GM19351 (cell line): ENCODE measurements at regions not wholly inside any gene's neighbourhood (a gene's known extent, or its start where the extent isn't known, plus 50 kb on each side); places are given as distances from the start of the nearest gene placed in this dataset.
"Not testable (repeated sequence)": the region's sequence is repeated elsewhere in the genome, so short reads cannot be mapped to it uniquely, and the experiment has no call there.

Source experiments
- ATAC-seq: cut with Tn5 transposase; IDR thresholded peaks from one replicate; pipeline ENCODE4 v1.9.1; 2021; ENCODE audit warnings: mild to moderate bottlenecking, moderate library complexity; ENCODE audit not compliant: unreplicated experiment

DNA sequence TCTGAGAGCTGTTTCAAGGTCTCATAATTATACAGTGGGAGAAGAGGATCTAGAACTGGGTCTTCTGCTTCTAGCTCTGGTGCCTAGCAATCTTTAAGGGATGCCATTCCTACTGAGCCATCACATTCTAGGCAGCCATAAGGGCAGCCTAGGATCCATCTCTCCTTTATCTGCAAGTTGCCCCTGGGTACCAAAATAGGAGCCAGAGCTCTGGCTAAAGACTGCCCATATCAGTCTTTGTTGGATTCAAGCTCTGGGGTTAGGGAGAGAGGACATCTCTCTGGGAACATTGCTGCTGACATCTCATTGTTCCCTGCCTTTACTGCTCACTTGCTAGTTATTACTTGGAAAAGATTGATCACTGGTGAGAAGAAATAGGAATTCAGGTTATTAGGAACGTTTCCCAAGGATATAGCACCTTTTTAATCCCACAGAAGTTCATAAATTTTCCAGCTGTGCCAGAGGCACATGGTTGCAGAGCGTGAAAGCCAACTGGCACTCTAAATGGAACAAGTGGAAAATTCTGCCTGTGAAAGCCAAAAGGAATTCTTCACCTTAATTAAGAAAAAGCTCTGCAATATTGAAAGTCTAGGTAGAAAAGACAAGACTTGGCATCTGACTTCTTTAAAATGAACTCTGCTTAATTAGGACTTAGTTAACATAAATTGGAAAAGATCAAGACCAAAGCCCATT is 102.2 kb downstream of the CDC42EP3 start:
- no peak for ATAC-seq

DNA sequence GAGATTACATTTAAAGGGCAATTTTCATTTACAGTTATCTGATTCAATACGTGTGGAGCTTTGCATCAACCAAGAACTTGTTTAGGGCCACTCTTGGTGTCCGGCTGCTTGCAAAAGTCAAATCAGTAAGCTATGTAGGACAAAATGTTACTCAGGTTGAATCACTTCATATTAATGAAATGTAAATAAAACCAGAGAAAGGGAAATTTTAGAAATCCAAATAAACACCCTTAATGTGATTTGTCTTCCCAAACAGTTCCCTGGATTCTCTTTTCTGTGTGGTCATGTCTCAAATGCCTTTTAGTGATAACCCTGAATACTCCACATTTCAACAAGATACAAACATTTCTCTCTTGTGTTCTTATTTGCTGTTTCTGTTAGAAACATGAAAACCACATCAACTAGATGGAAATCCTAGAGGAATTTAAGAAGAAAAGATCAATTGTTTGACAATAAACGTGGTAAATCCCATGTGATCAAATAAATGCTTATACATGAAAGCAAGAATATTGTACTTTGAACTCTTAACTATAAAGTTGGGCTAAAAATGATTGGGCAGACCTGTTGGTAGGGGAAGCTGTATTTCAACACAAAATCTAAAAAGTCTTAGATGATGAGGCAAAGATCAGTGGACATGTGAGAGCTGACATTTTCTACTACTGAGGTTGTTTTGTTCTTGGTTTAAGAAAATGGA is 101.3 kb downstream of the CDC42EP3 start:
- ATAC-seq, result no peak

DNA sequence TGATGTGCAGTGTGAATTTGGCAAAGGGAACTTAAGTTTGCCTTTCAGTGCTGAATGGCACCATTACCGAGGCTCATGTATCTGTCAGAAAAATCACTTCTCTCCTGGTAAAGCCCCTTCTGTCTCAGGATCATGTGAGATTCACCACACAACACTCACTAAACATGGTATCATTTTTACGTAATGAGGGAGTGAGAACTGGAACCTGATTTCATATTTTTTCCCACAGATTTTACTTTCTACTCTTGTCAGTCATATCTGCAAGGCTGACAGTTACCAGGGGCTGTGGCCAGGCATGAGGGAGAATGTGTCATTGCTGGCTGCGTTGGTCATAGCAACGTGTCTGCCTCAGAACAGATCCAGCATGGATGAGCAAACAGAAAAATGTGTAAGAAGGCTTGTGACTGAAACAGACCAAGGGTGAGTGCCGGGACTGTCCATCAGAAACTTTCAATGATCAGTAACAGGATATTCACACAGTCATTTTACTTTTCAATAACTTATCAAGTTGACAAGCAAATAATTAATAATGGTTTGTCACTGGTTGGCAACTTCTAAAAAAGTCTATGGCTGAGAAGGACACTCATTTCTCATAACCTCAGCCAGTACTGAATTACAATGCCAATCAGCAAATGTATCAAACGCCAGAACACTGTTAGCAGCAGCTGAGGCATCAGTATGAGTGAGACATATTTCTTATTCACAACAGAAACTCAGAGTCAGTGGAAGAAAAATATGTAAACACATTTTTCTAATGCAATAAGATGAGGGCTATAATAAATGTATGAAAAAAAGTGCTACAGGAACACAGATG is 100.5 kb downstream of the CDC42EP3 start:
- peak; percentile 86 for ATAC-seq

DNA sequence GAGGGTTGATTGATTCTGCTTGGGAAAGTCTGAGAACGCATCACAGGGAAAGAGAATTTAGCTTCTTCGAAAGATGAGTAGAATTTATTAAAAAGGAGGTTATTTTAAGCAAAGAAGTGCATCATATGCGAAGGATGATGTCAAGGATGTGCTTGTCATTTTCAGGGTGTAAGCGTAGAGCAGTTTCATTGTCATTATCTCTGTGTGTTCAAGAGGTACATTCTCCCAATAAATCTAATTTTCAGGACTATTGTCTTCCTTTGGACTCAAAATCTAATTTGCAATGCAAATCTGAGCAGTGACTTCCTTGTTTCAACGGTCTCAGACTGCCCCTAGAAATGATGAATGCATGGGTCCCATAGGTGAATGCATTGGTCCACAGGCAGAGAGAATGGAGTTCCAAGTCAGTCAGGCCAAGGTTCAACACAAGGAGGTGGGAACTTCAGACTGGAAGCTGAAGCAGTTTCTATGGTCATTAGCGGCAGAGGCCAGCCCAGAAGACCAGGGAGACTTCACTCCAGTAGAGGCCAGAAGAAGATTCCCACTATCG is 99.8 kb downstream of the CDC42EP3 start:
- no peak for ATAC-seq

DNA sequence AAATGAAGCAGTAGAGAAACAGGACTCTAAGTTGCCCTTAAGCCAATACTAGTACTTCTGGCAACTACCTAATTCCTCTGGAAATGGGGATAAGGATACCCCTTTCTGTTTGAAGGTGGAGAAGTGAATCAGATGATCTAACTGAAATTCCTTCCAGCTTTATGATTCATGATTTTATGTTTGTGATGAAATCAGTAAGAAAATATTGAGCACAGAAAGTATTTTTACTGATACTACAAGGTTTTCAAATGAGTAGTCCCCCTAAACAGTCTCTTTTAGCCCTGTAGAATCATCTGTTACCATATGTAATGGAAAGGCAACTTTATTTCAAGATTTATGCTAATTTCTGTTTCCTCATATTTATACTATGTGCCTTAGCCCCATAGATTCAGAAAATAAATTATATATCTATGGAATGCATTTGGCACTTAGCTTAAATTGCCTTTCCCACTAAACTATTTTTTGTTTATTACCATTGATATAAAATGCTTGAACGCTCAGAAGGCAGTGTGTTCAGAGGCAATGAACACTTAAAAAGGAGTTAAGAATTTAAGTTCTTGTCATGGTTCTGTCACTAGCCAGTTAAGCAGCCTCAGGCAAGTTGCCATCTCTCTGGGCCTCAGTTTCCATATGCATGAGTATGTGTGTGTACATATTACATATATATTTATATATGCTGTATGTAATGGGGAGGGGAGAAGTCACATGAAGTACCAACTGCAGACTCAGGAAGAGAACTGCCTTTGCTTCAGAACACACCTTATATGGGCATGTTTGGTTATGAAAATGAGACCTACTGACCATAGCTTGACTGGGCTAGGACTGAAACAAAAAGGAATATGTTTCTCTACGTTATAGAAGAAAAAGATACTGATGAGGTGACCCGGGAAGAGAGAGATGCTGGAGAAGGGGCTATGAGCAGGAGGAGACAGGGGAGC is 97.7 kb downstream of the CDC42EP3 start:
- ATAC-seq, result peak; percentile 71

DNA sequence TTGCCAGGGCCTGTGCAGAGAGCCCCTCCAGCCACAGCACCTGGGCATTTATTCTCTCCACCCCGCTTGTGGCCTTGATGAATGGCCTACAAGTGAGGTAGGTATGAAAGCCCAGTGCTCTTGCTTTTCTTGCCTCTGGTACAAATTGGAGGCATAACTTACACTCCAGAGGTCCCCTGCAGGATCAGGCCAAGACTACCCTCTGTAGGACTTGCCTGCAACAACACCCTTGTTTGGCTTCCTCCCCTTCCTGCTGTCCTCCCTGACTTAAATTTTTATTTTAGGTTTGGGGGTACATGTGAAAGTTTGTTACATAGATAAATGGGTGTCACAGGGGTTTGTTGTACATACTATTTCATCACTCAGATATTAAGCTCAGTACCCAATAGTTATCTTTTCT is 95.7 kb downstream of the CDC42EP3 start:
- no peak for ATAC-seq

DNA sequence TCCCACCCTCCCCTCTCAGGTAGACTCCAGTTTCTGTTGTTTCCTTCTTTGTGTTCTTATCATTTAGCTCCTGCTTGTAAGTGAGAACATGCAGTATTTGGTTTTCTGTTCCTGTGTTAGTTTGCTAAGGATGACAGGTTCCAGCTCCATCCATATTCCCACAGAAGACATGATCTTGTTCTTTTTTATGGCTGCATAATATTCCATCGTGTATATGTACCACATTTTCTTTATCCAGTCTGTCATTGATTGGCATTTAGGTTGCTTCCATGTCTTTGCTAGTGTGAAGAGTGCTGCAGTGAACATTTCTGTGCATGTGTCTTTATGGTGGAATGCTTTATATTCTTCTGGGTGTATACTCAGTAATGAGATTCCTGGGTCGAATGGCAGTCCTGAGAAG is 95.2 kb downstream of the CDC42EP3 start:
- not testable (repeated sequence) for ATAC-seq

DNA sequence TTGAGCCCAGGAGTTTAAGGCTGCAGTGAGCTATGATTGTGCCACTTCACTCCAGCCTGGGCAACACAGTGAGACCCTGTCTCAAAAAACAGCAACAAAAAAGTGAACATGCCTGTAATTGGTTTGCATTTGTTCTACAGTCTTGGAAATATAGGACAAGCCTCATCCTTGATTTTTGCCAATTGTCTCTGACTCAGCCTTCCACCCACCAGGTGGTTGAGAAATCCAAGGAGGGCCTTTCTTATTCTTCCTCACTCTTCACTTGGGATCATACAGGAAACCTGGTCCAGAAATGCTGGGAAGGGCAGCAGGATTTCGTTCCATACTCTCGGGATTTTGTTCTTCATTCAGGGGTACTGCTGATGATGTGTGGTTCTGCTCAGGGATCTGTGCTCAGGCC is 94.6 kb downstream of the CDC42EP3 start:
- no peak for ATAC-seq

DNA sequence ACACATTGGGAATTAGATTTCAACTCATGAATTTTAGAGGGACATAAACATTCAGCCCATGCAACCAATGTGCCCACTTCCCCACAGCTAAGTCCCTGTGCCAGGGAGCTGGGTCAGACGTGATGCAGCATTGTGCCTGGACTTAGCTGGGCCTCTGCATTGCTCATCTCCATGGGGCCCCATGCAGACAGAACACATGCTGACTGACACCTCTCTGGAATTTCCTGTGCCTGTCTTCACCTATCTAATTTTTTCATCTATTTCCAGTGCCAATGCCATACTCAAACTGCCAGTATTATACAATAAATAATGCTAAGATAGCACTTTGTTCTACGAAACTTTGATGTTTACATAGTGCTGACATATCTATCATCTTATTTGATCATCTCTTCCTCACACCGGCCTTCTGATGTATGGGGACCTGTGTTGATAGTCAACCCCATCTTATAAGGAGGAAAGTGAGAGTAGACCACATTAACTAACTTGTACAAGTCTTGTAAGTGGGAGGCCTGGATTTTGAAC is 92.2 kb downstream of the CDC42EP3 start:
- no peak for ATAC-seq

DNA sequence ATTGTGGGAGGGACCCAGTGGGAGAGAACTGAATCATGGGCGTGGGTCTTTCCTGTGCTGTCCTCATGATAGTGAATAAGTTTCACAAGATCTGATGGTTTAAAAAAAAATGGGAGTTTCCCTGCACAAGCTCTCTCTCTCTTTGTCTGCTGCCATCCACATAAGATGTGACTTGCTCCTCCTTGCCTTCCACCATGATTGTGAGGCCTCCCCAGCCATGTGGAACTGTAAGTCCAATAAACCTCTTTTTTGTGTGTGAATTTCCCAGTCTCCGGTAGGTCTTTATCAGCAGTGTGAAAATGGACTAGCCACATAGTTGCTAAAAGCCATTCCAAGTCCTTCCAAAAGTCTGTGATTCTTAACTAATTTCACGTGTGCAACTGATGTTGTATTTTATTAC is 91.5 kb downstream of the CDC42EP3 start:
- ATAC-seq, result not testable (repeated sequence)

DNA sequence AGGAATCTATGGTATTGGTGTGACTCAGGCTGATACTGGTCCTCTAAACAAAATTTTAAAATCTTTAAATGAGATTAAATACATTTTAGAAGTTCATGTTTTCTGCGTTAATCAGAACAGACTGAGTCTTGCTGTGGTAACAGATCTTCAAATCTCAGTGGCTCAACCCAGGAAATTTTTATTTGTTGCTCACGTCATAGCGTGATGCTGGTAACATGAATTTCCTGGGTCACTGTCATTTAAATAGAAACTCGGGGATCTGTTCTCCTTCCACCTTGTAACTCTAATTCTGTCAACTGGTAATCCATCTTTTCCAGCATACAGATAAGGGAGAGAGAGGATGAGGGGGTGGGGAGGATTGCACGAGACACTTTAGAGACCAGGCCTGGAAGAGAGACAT is 90.0 kb downstream of the CDC42EP3 start:
- no peak for ATAC-seq

DNA sequence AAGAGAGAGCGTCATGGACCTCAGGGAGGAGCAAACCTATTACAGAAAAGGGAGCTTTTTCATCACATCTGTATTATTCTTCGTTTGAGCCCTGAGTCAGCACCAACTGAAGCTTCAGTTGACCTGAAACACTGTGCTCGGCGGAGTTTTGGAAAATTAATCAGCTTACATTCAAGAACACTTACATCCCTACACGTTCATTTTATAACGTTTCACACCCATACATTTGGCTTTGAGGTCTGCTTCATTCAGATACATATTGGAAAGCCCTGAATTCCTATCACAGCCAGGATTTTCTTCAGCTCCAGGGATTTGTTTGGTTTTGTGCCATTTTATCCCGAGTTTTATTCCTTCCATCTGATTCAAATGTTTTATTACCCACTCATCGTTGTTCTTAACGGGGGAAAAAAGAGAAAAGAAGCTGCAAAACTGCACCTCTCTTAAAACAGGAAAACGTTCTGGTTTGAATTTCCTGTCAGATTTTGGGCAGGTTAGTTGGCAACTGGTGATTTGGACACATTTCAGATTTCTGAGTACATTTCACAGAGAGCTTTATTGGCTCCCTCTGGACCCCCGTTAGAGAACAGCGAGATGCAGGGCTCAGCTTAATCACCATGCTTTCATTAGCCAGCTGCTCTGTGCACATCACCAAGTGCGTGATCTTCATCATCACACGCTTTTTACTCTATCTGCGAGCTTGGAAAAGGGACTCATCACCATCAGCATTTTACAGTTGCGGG is 88.8 kb downstream of the CDC42EP3 start:
- no peak for ATAC-seq

DNA sequence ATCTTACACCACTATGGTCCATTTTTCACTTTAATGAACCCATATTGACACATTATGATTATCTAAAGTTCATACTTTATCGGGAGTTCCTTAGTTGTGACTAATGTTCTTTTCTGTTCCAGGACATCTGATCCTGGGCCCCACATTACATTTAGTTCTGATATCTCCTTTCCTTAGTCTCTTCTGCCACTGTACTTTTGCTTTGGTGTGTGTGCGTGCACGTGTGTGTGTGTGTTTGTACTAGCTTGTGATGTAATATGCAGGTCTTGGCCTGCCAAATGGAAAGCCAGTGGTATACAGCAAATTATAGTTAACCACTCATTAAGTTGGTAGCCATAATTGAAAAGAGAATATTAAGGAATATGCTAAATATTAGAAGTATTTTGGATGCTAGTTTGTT is 88.0 kb downstream of the CDC42EP3 start:
- no peak for ATAC-seq

DNA sequence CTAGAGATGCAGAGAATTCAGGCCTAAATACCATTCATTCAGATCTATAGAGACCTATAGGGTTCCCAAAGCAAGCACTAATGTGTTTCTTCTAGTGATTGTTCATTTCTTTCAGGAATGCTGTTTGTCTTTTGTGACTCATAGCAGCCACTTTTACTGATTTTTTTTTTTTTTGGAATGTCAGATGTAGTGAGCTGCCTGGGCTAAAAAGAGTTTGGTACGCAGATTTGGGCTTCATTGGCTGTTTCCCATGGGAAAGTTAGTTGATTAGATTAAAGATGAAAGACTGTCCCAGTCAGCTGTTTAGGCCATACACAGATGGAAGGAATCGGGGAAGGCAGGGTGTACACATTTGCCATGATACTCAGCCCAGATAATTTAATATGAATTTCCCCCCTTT is 87.6 kb downstream of the CDC42EP3 start:
- no peak for ATAC-seq

DNA sequence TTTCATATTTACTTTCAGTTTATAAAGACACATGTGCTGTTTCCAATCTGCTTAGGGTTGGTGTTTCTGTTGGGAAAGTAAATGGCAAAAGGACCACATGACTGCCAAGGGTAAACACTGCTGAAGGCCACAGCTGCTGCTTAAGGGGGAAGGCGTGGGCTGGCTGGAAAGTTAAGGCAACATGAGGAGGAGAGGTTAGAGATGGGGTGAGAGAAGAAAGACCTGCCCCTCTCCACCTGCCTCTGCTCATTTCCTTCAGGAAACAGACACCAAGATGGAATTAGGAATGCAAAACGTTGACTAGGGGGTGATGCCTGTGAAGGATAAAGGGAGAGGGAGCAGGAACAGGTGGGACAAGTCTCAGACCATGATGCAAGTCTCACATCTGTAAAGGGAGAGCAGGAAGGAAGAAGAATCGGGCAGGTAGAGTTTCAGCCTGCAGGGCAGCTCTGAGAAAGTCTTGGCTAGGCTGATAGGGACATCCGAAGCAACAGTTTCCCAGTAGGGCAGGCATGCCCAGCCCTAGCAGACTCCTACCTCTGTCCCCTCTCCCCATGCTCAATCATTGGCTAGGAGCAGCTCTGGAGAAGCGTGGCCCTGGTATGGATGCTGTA is 86.0 kb downstream of the CDC42EP3 start:
- peak; percentile 50 for ATAC-seq

DNA sequence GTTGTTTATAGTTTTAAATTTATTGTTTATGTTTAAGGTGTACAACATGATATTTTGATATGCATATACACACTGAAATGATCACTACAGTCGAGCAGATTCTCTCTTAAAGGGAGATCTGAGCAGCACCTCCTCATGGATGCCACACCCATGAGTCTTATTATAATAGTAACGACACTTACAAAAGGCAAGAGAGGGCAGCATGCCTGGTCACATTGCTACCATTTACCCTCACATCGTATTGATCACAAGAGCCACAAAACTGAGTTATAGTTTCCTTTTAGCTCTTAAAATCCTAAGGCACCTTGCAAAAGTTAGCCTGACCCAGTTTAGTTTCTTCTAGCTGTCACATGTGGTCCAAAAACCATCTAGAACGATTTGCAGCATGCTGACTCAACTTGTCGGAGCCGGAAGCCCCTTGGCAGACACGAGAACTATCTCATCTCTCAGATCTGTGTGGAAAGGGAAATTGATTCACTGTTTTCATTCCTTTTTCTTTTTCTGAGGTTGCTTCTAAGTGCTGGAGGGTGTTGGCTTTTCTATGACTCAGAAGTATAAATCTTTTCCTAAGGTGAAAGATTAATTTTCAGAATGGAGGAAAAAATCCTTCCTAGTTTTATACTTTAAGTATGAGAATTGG is 85.3 kb downstream of the CDC42EP3 start:
- peak; percentile 42 for ATAC-seq

DNA sequence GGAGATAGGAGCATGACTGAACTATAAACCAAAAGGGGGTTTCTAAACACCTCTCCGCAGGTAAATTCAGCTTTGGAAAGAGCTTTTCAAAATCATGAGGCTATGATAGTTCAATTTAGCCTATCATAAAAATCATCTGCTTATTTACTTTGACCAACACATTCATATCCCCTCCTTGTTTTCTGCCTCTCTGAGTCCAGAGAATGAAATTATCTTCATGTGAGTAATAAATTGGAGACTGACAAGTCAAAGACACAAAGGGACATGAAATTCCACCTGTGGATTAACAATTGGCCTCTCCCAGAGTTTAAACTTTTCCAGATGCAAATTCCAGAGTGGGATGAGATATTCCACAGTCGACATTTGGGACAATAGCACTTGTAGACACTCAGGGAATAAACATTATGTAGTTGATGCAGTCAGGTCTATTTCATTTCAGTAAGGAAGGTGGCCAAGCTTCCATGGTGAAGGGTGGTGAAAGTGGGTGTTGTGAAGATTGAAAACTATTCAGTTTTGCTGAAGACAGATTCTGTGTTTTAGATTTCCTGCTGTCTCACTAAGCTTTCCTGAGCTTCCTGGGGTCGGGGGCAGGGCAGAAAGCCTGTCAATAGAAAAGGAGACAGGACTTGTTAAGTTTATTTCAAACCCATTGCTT is 84.7 kb downstream of the CDC42EP3 start:
- no peak for ATAC-seq

DNA sequence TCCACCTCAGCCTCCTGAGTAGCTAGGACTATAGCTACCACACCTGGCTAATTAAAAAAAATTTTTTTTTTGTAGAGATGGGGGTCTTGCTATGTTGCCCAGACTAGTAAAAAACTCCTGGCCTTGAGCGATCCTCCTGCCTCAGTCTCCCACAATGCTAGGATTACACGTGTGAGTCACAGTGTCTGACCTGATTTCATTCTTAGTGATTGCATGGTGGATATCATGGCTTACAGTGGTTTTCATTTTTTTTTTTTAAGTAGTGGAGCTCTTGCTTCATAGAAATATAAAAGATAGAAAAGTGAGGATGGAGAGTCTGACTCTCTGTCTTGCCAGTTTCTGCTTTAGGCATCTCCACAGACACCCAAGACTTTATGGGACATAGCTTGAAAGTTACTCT is 83.6 kb downstream of the CDC42EP3 start:
- no peak for ATAC-seq
